GM20431 (cell line): ENCODE measurements at regions not wholly inside any gene's neighbourhood (a gene's known extent, or its start where the extent isn't known, plus 50 kb on each side); places are given as distances from the start of the nearest gene placed in this dataset.

Experiments used
- in situ Hi-C: fragments of 300-500 bp; cut with MseI, MboI; formaldehyde crosslinking; loops from one replicate; pipeline ENCODE4 v1.15.0; 2020; ENCODE audit warnings: low sequenced_read_pairs; ENCODE audit not compliant: unreplicated experiment

- in situ Hi-C loops: no loop called here
Observed at GRCh38 chr13:40334616-40335015, 331.8 kb downstream of the FOXO1 start.

- in situ Hi-C loops: no loop called here
Observed at GRCh38 chr13:40336228-40337221, 329.9 kb downstream of the FOXO1 start.

- in situ Hi-C loops: no loop called here
Observed at GRCh38 chr13:40337651-40338050, 328.8 kb downstream of the FOXO1 start.

- in situ Hi-C loops: no loop called here
Observed at GRCh38 chr13:40338217-40338616, 328.2 kb downstream of the FOXO1 start.

GRCh38 chr13:40340368-40341095 lies 325.9 kb downstream of the FOXO1 start:
- in situ Hi-C loops: no loop called here

GRCh38 chr13:40341096-40341471 lies 325.4 kb downstream of the FOXO1 start:
- in situ Hi-C loops: no loop called here

- in situ Hi-C loops: no loop called here
Observed at GRCh38 chr13:40341501-40341900, 324.9 kb downstream of the FOXO1 start.

- in situ Hi-C loops: no loop called here
Observed at GRCh38 chr13:40342461-40342860, 324.0 kb downstream of the FOXO1 start.

GRCh38 chr13:40342901-40343300 lies 323.5 kb downstream of the FOXO1 start:
- in situ Hi-C loops: no loop called here

GRCh38 chr13:40343550-40344269 lies 322.7 kb downstream of the FOXO1 start:
- in situ Hi-C loops: no loop called here

GRCh38 chr13:40344270-40345148 lies 321.9 kb downstream of the FOXO1 start:
- in situ Hi-C loops: no loop called here

- in situ Hi-C loops: no loop called here
Observed at GRCh38 chr13:40345149-40345514, 321.3 kb downstream of the FOXO1 start.

GRCh38 chr13:40345654-40346372 lies 320.6 kb downstream of the FOXO1 start:
- in situ Hi-C loops: no loop called here

GRCh38 chr13:40346592-40346991 lies 319.8 kb downstream of the FOXO1 start:
- in situ Hi-C loops: no loop called here

- in situ Hi-C loops: no loop called here
Observed at GRCh38 chr13:40348096-40348679, 318.3 kb downstream of the FOXO1 start.

GRCh38 chr13:40350283-40350992 lies 316.0 kb downstream of the FOXO1 start:
- in situ Hi-C loops: no loop called here

GRCh38 chr13:40351537-40352379 lies 314.7 kb downstream of the FOXO1 start:
- in situ Hi-C loops: no loop called here
